ENCODE measurements at regions not wholly inside any gene's neighbourhood (a gene's known extent, or its start where the extent isn't known, plus 50 kb on each side); places are given as distances from the start of the nearest gene placed in this dataset.

DNA sequence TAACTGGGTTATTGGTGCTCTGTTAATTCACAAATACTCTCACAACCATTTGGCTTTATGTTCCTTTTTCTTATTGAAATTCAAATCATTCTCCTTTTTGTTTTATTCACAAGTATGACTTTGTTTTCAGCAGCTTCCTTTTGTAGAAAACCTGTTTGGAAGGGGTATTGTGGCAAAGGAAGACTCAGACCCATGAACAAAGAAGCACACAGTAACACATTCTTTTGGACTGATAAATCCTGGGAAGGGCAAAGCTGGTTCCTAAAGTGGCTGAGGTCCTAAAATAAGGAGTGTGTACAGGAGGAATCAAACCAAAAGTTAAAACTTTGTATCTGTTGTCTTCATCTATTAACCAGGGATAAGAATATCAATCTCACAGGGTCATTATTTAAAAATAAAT is 374.7 kb upstream of the FIGN start:
- H3K27ac ChIP-seq (ENCODE audit: insufficient read depth, low read depth, low read length), result no peak overlapping the region
- DNase-seq (ENCODE audit: low read depth, low spot score) (no peak), FAIRE-seq (no peak)
- no peak overlapping the region for H3K4me2 ChIP-seq (ENCODE audit: insufficient read depth, low read length)
- H3K9me3 ChIP-seq (replicated peaks; ENCODE audit: control insufficient read depth, insufficient read depth, low read length), result no peaks in the 10 kb centered on the region
- no peak overlapping the region for H3K9ac ChIP-seq (replicated peaks; ENCODE audit: extremely low read depth, insufficient read depth, low read length)
- no peaks in the 10 kb centered on the region for H3K9me1 ChIP-seq (replicated peaks; ENCODE audit: control insufficient read depth, extremely low read depth, insufficient read depth, low read length)
- no peaks in the 10 kb centered on the region for H3K36me3 ChIP-seq (ENCODE audit: control insufficient read depth in 2 of 2, extremely low read depth in 1 of 2, insufficient read depth in 2 of 2, low read length in 2 of 2)
- H3K4me3 ChIP-seq (replicated peaks in 1 of 3; ENCODE audit: insufficient read depth in 1 of 3, low read depth in 1 of 3, low read length in 3 of 3), result no peak overlapping the region
- intact Hi-C loops (cut with micrococcal nuclease) (no loop called here), dilution Hi-C loops (cut with MboI; ENCODE audit: extremely low pct_ligation_motif_present, low sequenced_read_pairs) (no loop called here)
- no peak overlapping the region for H2AFZ ChIP-seq (ENCODE audit: low read depth, low read length)
- TF ChIP-seq EZH2 (IDR thresholded peaks at IDR 0.05; ENCODE audit: borderline replicate concordance, low read depth, low read length, severe bottlenecking) (no peak), POLR2AphosphoS5 (IDR thresholded peaks at IDR 0.05; ENCODE audit: insufficient read depth, low read depth, low read length) (no peak), FOS (IDR thresholded peaks at IDR 0.05; ENCODE audit: borderline replicate concordance, insufficient read depth, low read length) (no peak), JUN (IDR thresholded peaks at IDR 0.05; ENCODE audit: borderline replicate concordance, insufficient read depth, insufficient read length, low read depth) (no peak), GATA2 (IDR thresholded peaks at IDR 0.05; ENCODE audit: insufficient read depth, insufficient read length, low read depth, low read length) (no peak), POLR2A (IDR thresholded peaks at IDR 0.05; ENCODE audit: low read depth, low read length) (no peak)
- TF ChIP-seq, protein P1, sequence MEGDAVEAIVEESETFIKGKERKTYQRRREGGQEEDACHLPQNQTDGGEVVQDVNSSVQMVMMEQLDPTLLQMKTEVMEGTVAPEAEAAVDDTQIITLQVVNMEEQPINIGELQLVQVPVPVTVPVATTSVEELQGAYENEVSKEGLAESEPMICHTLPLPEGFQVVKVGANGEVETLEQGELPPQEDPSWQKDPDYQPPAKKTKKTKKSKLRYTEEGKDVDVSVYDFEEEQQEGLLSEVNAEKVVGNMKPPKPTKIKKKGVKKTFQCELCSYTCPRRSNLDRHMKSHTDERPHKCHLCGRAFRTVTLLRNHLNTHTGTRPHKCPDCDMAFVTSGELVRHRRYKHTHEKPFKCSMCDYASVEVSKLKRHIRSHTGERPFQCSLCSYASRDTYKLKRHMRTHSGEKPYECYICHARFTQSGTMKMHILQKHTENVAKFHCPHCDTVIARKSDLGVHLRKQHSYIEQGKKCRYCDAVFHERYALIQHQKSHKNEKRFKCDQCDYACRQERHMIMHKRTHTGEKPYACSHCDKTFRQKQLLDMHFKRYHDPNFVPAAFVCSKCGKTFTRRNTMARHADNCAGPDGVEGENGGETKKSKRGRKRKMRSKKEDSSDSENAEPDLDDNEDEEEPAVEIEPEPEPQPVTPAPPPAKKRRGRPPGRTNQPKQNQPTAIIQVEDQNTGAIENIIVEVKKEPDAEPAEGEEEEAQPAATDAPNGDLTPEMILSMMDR (IDR thresholded peaks at IDR 0.05; ENCODE audit: extremely low read depth in 1 of 2, insufficient read depth in 1 of 2, low read depth in 1 of 2, low read length in 2 of 2), result no peak
- TF ChIP-seq, protein P2, sequence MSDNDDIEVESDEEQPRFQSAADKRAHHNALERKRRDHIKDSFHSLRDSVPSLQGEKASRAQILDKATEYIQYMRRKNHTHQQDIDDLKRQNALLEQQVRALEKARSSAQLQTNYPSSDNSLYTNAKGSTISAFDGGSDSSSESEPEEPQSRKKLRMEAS (IDR thresholded peaks at IDR 0.05; ENCODE audit: insufficient read depth, insufficient read length), result no peak
- H3K27me3 ChIP-seq (ENCODE audit: control insufficient read depth in 2 of 2, insufficient read depth in 2 of 2, low read length in 2 of 2), result no peaks in the 10 kb centered on the region
- no peaks in the 10 kb centered on the region for H3K4me1 ChIP-seq (ENCODE audit: control insufficient read depth, extremely low read depth, insufficient read depth, low read length)
- CTCF ChIA-PET, result no interaction called here
- no TSS peak for BruUV-seq (replicated peaks)
- no peaks in the 10 kb centered on the region for H3K79me2 ChIP-seq (ENCODE audit: control insufficient read depth, insufficient read depth, low read length)
- POLR2A ChIA-PET, result no interaction called here
- no peaks in the 10 kb centered on the region for H4K20me1 ChIP-seq (replicated peaks; ENCODE audit: control insufficient read depth, extremely low read depth, insufficient read depth, low read length)

All from endothelial cell of umbilical vein (primary cell).